OCI-LY7 (cell line): ENCODE measurements at regions not wholly inside any gene's neighbourhood (a gene's known extent, or its start where the extent isn't known, plus 50 kb on each side); places are given as distances from the start of the nearest gene placed in this dataset.

Experiments
- EZH2phosphoT487 ChIP-seq: fragments of 200-600 bp; sonication (generic); IDR thresholded peaks from 2 replicates; pipeline ENCODE4 v1.6.1; 2018; ENCODE audit warnings: low read depth, borderline replicate concordance, mild to moderate bottlenecking, mixed run types, antibody characterized with exemption, low read length, moderate library complexity, mixed read lengths
- TF ChIP-seq, protein P1 (sequence below): fragments of 200-600 bp; sonication (generic); conservative IDR thresholded peaks from 2 replicates; pipeline ENCODE4 v1.5.1; 2014; ENCODE audit warnings: mild to moderate bottlenecking, antibody characterized with exemption, low read length, moderate library complexity, mixed read lengths

DNA sequence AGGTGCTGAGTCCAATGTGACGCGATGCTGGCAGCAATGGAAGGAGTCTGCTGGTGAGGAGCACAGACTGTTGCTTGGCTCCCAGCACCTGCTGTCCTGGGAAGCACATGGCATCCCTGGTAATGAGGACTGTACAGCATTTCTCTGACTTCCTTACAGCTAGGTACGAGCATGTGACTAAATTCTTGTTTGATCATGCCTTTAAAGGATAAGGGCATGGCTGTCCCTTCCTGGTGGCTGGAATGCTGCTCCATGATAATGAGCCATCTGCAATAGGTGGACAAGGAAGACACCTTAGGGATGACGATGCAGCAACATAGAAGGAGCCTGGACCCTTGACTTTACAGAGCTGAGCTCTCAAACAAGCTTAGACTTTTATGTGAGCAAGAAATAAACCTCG, 278.0 kb upstream of the SPRED2 start:
- TF ChIP-seq, protein P1, sequence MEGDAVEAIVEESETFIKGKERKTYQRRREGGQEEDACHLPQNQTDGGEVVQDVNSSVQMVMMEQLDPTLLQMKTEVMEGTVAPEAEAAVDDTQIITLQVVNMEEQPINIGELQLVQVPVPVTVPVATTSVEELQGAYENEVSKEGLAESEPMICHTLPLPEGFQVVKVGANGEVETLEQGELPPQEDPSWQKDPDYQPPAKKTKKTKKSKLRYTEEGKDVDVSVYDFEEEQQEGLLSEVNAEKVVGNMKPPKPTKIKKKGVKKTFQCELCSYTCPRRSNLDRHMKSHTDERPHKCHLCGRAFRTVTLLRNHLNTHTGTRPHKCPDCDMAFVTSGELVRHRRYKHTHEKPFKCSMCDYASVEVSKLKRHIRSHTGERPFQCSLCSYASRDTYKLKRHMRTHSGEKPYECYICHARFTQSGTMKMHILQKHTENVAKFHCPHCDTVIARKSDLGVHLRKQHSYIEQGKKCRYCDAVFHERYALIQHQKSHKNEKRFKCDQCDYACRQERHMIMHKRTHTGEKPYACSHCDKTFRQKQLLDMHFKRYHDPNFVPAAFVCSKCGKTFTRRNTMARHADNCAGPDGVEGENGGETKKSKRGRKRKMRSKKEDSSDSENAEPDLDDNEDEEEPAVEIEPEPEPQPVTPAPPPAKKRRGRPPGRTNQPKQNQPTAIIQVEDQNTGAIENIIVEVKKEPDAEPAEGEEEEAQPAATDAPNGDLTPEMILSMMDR: no peak
- TF ChIP-seq EZH2phosphoT487: no peak
